Small intestine (tissue), 7 donors: ENCODE measurements at regions not wholly inside any gene's neighbourhood (a gene's known extent, or its start where the extent isn't known, plus 50 kb on each side); places are given as distances from the start of the nearest gene placed in this dataset.
A peak's percentile ranks its signal among the peaks of the same experiment; 100 is the strongest.

Experiments
- DNase-seq, 2 donors: peaks; one replicate each; pipeline versions ENCODE4 v3.0.0 to v3.0.0-alpha.2; 2013
- FAIRE-seq: peaks from 2 replicates; lab custom pipeline; 2012; peaks lifted over from hg19 to GRCh38; lab: Jason Lieb, UNC
- H3K27ac ChIP-seq, 3 donors: one replicate each; pipeline ENCODE4 v1.5.1; 2013; ENCODE audit warnings: low read length in 2 of 3, mild to moderate bottlenecking in 2 of 3, control low read depth in 1 of 3, inconsistent platforms in 1 of 3, low read depth in 1 of 3, moderate library complexity in 1 of 3
- H3K27me3 ChIP-seq, 3 donors: one replicate each; pipeline ENCODE4 v1.6.1; 2013; ENCODE audit warnings: low read length in 3 of 3, inconsistent platforms in 1 of 3; ENCODE audit not compliant: control insufficient read depth in 3 of 3, insufficient read depth in 3 of 3
- H3K36me3 ChIP-seq, 3 donors: one replicate each; pipeline ENCODE4 v1.6.1; 2013; ENCODE audit warnings: low read length in 3 of 3, inconsistent platforms in 1 of 3, low read depth in 1 of 3, mild to moderate bottlenecking in 1 of 3, moderate library complexity in 1 of 3; ENCODE audit not compliant: control insufficient read depth in 3 of 3, insufficient read depth in 2 of 3
- H3K4me1 ChIP-seq, 3 donors: one replicate each; pipeline ENCODE4 v1.6.1; 2013; ENCODE audit warnings: low read length in 2 of 3, inconsistent platforms in 1 of 3, low read depth in 1 of 3, mild to moderate bottlenecking in 1 of 3, moderate library complexity in 1 of 3; ENCODE audit not compliant: control insufficient read depth in 3 of 3, insufficient read depth in 2 of 3
- H3K4me3 ChIP-seq, 3 donors: one replicate each; pipeline ENCODE4 v1.5.1; 2013; ENCODE audit warnings: low read length in 3 of 3, control low read depth in 1 of 3, inconsistent platforms in 1 of 3, low read depth in 1 of 3, mild to moderate bottlenecking in 1 of 3, moderate library complexity in 1 of 3
- H3K9me3 ChIP-seq, 2 donors: one replicate each; pipeline ENCODE4 v1.6.1; 2013; ENCODE audit warnings: low read depth in 1 of 2, low read length in 1 of 2; ENCODE audit not compliant: control insufficient read depth in 2 of 2, insufficient read depth in 1 of 2
- WGBS, 3 donors: extraction: QIAGEN DNeasy Blood & Tissue Kit; methylation state at CpG; one replicate each; pipeline ENCODE4 v1.1.7; 2013; 5-methylcytosine and 5-hydroxymethylcytosine counted together
- donor health status: healthy with polysubstance abuse.
- donor health status: control.
- donor health status: control.
- donor health status: Bipolar disorder and iron deficiency.
- donor health status: healthy.

DNA sequence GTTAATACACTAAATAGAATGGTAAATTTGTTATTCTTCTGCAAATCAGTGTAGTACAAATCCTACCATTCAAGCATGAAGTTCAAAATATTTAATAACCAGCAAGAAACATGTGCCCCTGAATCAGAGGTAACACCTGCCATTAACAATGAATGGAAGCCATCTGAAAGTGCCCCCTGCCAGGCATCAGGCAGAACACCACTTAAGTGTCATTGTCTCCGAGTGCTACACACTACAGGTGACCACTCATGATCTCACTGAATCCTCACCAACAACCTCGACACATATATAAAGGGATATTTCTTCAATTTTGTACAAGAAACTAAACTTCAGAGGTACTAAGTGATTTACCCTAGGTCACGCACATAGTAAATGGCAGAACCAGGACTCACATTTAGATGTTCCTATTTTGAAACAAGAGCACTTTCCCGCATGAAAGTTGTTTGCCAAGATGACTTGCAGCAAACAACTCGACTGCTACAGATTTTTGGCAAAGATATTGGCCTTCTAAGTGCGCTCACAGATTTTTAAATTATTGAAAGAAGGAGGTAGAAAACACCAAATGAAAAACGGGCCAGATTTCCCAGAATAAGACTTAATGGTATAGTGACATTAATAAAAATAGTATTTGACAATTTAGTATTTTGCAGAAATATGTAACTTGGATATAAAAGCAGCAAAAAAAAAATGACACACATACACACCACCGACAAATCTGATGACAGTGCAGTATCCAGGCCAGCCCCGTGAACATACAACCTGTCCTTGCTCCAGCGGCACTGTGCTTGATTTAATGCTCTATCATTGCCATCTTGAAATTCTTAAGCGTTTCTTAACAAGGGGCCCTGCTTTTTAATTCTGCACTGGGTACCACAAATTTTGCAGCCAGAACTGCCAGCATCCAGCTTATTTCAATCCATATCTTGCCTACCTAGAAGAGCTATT, 274.5 kb downstream of the ALDH8A1 start:
- no peaks in the 10 kb centered on the region for H3K36me3 ChIP-seq
- peaks cover 3 to 29% (median 6%) of the 10 kb centered on the region in 3 donors for H3K4me1 ChIP-seq
- DNase-seq (no peak), FAIRE-seq (no peak)
- no peaks in the 10 kb centered on the region for H3K27me3 ChIP-seq
- peak overlapping the region in 1 of 3 donors; percentile 84 for H3K27ac ChIP-seq
- WGBS, 3 donors: 85 to 94% (median 88%) methylated on average over 11 of the region's 11 CpGs
- H3K4me3 ChIP-seq: no peak overlapping the region
- peaks cover 0 to 3% of the 10 kb centered on the region in 2 donors for H3K9me3 ChIP-seq

DNA sequence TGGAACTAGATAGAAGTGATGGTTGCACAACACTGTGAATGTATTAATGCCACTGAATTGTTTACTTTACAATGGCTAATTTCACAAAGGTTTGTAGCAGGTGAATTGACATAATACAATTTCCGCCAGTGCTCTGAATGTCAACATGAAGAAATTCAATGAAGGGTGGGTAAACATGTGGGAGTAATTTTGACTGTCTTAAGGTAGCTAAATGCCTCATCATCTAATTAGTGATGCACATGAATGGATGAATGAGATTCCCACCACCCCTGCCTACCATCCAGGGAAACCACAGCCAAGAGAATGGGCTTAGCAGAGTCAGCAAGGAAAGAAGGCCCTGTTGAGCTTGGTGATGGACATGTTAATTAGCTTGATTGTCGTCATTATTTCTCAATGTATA, 275.3 kb downstream of the ALDH8A1 start:
- 89 to 98% (median 94%) methylated on average over 2 of the region's 2 CpGs for WGBS, 3 donors
- Histone ChIP-seq H3K4me1 (peaks cover 3 to 29% (median 6%) of the 10 kb centered on the region in 3 donors), H3K27me3 (no peaks in the 10 kb centered on the region), H3K36me3 (no peaks in the 10 kb centered on the region), H3K4me3 (no peak overlapping the region), H3K9me3 (peaks cover 0 to 7% of the 10 kb centered on the region in 2 donors), H3K27ac (no peak overlapping the region)
- FAIRE-seq (no peak), DNase-seq (no peak)

DNA sequence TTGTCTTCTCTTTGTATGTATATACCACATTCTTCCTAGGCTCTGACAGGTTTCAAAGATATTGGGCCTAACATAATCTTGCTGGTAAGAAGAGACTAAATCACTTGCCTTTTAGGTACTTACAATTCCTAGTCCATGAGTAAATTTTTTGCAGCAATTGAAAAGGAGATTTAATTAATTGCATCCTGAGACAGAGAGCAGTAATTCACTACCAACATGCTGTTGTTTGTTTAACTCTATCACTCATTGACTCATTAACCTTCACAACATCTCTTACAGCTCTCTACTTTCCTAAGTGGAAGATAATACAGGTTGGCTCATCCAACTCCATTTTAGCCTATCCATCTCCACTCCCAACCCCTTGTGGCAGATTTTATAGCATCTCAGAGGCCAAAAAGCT, 280.4 kb downstream of the ALDH8A1 start:
- Histone ChIP-seq H3K9me3 (peaks cover 0 to 7% of the 10 kb centered on the region in 2 donors), H3K27ac (no peak overlapping the region), H3K36me3 (no peaks in the 10 kb centered on the region), H3K4me3 (no peak overlapping the region), H3K4me1 (peaks cover 0 to 15% (median 0%) of the 10 kb centered on the region in 3 donors), H3K27me3 (no peaks in the 10 kb centered on the region)
- DNase-seq: peak in 1 of 2 donors; percentile 32
- FAIRE-seq: no peak

DNA sequence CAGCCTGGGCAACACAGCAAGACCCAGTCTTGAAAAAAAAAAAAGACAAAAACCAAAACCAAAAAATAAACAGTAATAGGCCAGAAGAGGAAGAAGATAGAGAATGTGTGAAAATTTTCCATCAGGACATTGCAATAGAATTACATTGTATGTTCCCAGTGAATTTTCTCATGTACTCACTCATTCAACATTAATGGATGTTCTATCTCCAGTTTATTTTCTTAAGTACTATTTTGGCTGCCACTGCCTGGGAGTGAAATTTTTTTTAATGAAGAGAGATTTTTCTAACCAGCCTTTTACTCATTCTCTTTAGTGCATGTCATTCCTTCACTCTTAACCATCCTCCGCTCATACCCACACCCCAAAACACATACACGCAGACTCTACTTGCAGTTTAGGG, 282.8 kb downstream of the ALDH8A1 start:
- no peak overlapping the region for H3K27ac ChIP-seq
- FAIRE-seq: no peak
- whole genome bisulfite sequencing, 3 donors: 94 to 98% (median 95%) methylated on average over 2 of the region's 2 CpGs

DNA sequence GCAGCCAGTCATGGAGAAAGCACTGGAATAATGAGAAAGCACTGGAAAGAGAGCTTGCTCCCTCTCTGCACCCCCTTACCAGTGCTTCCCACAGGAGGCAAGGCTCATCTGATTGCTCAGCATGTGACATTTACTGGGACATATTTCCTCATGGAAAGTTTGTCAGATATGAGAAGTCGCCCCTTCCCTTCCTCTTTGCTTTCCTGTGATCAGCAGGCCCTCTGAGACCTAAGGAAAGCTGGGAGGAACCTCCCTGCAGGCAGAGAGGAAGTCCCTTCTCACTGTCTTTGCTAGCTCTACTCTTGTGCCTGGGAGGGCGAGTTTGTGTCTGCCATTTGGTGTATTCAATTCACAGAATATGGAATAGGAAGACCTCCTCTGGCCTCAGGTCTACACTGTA, 283.8 kb downstream of the ALDH8A1 start:
- no peak overlapping the region for H3K27ac ChIP-seq
- no peak for DNase-seq
- no peak for FAIRE-seq
- H3K36me3 ChIP-seq: no peaks in the 10 kb centered on the region
- no peaks in the 10 kb centered on the region for H3K27me3 ChIP-seq
- no peaks in the 10 kb centered on the region for H3K4me1 ChIP-seq
- peaks cover 0 to 7% of the 10 kb centered on the region in 2 donors for H3K9me3 ChIP-seq
- H3K4me3 ChIP-seq: no peak overlapping the region
- WGBS, 3 donors: 72 to 87% (median 81%) methylated on average over 2 of the region's 2 CpGs

More for the DNA sequence above, 282.8 kb downstream of the ALDH8A1 start:
- H3K4me3 ChIP-seq: no peak overlapping the region
- peaks cover 0 to 7% of the 10 kb centered on the region in 2 donors for H3K9me3 ChIP-seq
- H3K27me3 ChIP-seq: no peaks in the 10 kb centered on the region
- peaks cover 0 to under 1% (median 0%) of the 10 kb centered on the region in 3 donors for H3K4me1 ChIP-seq
- no peak for DNase-seq
- H3K36me3 ChIP-seq: no peaks in the 10 kb centered on the region

DNA sequence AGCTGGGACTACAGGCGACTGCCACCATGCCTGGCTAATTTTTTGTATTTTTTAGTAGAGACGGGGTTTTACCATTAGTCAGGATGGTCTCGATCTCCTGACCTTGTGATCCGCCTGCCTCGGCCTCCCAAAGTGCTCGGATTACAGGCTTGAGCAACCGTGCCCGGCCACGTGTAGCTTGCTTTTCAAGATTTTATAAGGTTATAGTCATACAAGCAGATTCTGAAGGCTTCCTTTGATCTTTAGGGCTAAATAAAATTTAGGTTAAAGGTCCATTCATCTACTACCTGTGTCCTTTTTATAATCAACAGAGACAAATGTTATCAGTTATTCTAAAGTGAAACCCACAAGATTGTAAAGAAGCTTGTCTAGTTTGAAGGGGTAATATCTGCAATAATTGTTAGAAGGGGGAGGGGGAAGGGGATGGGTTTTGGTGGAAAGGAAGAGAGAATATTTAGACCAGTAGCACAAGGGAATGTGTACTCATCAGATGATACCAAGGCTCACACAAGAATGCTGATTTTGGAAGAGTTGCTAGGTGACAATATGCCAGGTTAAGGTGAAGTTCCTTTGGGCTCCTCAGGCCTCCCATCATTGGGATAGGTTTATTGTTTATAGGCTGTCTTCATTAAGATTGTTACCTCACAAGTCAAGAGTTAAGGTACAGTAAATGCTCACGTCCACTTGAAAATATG, 284.7 kb downstream of the ALDH8A1 start:
- H3K27ac ChIP-seq: no peak overlapping the region
- 24 to 69% (median 37%) methylated on average over 10 of the region's 10 CpGs for WGBS, 3 donors
- no peak overlapping the region for H3K4me3 ChIP-seq
- DNase-seq: peak; percentile 35 to 56
- H3K4me1 ChIP-seq: no peaks in the 10 kb centered on the region
- H3K9me3 ChIP-seq: peaks cover 0 to 1% of the 10 kb centered on the region in 2 donors
- no peaks in the 10 kb centered on the region for H3K27me3 ChIP-seq
- H3K36me3 ChIP-seq: no peaks in the 10 kb centered on the region
- no peak for FAIRE-seq

DNA sequence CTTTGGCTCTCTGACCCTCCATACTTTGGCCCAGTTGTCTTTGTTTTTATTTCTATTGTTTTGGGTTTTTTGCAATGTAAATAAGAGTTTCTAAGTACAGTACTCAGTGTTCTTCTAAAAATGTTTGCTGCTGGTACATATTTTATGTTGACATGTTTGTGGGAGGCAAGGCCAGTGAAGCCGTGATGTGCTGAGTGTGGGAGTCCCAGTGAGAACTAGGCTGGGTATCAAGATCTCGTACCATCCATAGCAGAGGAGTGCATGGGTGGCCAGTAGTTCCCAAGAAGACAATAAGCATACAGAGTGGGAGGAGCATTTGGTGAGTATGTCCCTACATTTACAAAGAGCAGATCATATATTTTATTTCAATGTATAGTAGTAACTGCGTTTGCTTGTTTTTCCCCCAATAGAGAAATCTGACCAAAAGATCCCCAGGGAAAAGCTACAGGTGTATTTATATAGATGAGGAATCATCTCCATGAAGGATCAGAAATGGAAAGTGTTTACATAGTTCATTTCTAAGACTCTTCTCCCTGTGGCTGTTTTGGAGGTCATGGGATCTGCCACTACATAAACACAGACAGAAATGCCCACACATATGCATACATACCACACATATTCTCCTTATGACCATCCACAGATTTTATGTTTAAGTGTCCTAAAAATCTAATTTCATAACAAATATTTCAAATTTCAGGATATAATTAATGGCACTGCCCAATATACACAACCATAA, 285.9 kb downstream of the ALDH8A1 start:
- no peaks in the 10 kb centered on the region for H3K36me3 ChIP-seq
- H3K4me1 ChIP-seq: no peaks in the 10 kb centered on the region
- no peak for DNase-seq
- 87 to 99% (median 97%) methylated on average over 3 of the region's 3 CpGs for WGBS, 3 donors
- H3K27ac ChIP-seq: no peak overlapping the region
- H3K27me3 ChIP-seq: no peaks in the 10 kb centered on the region
- FAIRE-seq: no peak
- no peak overlapping the region for H3K4me3 ChIP-seq
- H3K9me3 ChIP-seq: no peaks in the 10 kb centered on the region

DNA sequence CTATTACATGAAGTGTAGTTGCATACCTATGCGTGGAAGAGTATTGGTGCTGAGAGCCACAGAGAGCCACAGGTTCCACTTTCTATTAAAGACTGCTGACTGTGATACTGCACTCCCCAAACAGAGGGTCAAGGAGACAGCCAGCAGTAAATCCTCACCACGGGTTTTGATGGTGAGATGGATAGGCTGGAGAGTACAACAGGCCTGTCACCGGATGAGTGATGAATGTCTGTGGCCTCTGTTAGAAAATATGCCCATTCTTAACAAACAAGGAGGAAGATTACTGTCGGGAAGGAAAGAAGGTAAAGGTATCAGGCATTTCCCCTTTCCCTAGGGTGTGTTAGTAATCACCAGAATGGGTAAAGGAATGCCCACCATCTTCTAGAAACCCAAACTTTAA, 286.5 kb downstream of the ALDH8A1 start:
- Histone ChIP-seq H3K36me3 (no peaks in the 10 kb centered on the region), H3K27me3 (no peaks in the 10 kb centered on the region), H3K9me3 (no peaks in the 10 kb centered on the region), H3K4me3 (no peak overlapping the region), H3K4me1 (no peaks in the 10 kb centered on the region), H3K27ac (no peak overlapping the region)
- DNase-seq (no peak), FAIRE-seq (no peak)
- WGBS, 3 donors: 84 to 88% (median 85%) methylated on average over 4 of the region's 4 CpGs
